ENCODE measurements at regions not wholly inside any gene's neighbourhood (a gene's known extent, or its start where the extent isn't known, plus 50 kb on each side); places are given as distances from the start of the nearest gene placed in this dataset.

- no peak for DNase-seq (ENCODE audit: low read depth, low spot score)
- H3K4me3 ChIP-seq (ENCODE audit: low read depth, low read length) = no peak overlapping the region
- POLR2A ChIA-PET = no interaction called here
- TF ChIP-seq CTCF (IDR thresholded peaks at IDR 0.05; ENCODE audit: insufficient read depth, low read length, missing control alignments) = no peak
- CTCF ChIA-PET = no interaction called here
Observed at GRCh38 chr10:133035952-133036351, 51.8 kb upstream of the ADGRA1 start.

- no peak for DNase-seq (ENCODE audit: low read depth, low spot score)
- ChIA-PET POLR2A (no interaction called here), CTCF (interaction anchor here (1.3 kb wide), 1 partner anchor 92 kb away, joined by 4 read pairs; the partner anchor contains the start of gene CFAP46)
- TF ChIP-seq CTCF (IDR thresholded peaks at IDR 0.05; ENCODE audit: insufficient read depth, low read length, missing control alignments) = no peak
- no peak overlapping the region for H3K4me3 ChIP-seq (ENCODE audit: low read depth, low read length)
Observed at GRCh38 chr10:133034762-133035161, 53.0 kb upstream of the ADGRA1 start.

- ChIA-PET CTCF (no interaction called here), POLR2A (no interaction called here)
- TF ChIP-seq CTCF (IDR thresholded peaks at IDR 0.05; ENCODE audit: insufficient read depth, low read length, missing control alignments) = no peak
- no peak overlapping the region for H3K4me3 ChIP-seq (ENCODE audit: low read depth, low read length)
- DNase-seq (ENCODE audit: low read depth, low spot score) = no peak
Observed at GRCh38 chr10:133034092-133034491, 53.6 kb upstream of the ADGRA1 start.

GRCh38 chr10:133033742-133034048, 54.0 kb upstream of the ADGRA1 start:
- CTCF ChIA-PET = no interaction called here

GRCh38 chr10:133032976-133033741, 54.6 kb upstream of the ADGRA1 start:
- CTCF ChIA-PET = interaction anchor here (1.5 kb wide), 1 partner anchor 9 kb away, joined by 3 read pairs; no protein-coding TSS in a partner anchor
- POLR2A ChIA-PET = no interaction called here
- no peak overlapping the region for H3K4me3 ChIP-seq (ENCODE audit: low read depth, low read length)
- DNase-seq (ENCODE audit: low read depth, low spot score) = no peak
- no peak for TF ChIP-seq CTCF (IDR thresholded peaks at IDR 0.05; ENCODE audit: insufficient read depth, low read length, missing control alignments)

More at GRCh38 chr10:133033742-133034048, 54.0 kb upstream of the ADGRA1 start:
- no peak overlapping the region for H3K4me3 ChIP-seq (ENCODE audit: low read depth, low read length)
- POLR2A ChIA-PET = no interaction called here
- DNase-seq (ENCODE audit: low read depth, low spot score) = no peak
- no peak for TF ChIP-seq CTCF (IDR thresholded peaks at IDR 0.05; ENCODE audit: insufficient read depth, low read length, missing control alignments)

- H3K4me3 ChIP-seq (ENCODE audit: low read depth, low read length) = no peak overlapping the region
- no peak for DNase-seq (ENCODE audit: low read depth, low spot score)
- CTCF ChIA-PET = interaction anchor here (1.5 kb wide), 1 partner anchor 10 kb away, joined by 3 read pairs; no protein-coding TSS in a partner anchor
- TF ChIP-seq CTCF (IDR thresholded peaks at IDR 0.05; ENCODE audit: insufficient read depth, low read length, missing control alignments) = no peak
- POLR2A ChIA-PET = no interaction called here
Observed at GRCh38 chr10:133032231-133032630, 55.5 kb upstream of the ADGRA1 start.

Data from AG04449 (cell line).